ENCODE measurements at regions not wholly inside any gene's neighbourhood (a gene's known extent, or its start where the extent isn't known, plus 50 kb on each side); places are given as distances from the start of the nearest gene placed in this dataset.

- H3K4me3 ChIP-seq (ENCODE audit: low read depth in 2 of 2, low read length in 1 of 2): no peak overlapping the region
- no peaks in the 10 kb centered on the region for H3K9me2 ChIP-seq
- no peaks in the 10 kb centered on the region for H3K27me3 ChIP-seq (ENCODE audit: insufficient read depth)
- no peaks in the 10 kb centered on the region for H3K9me3 ChIP-seq
- no peaks in the 10 kb centered on the region for H3K79me2 ChIP-seq (ENCODE audit: insufficient read depth)
- TF ChIP-seq FOSL2 (IDR thresholded peaks at IDR 0.05; ENCODE audit: borderline replicate concordance, low read depth): no peak
- no peak for TF ChIP-seq RXRA (IDR thresholded peaks at IDR 0.05; ENCODE audit: borderline replicate concordance, low read depth)
- TF ChIP-seq USF2 (IDR thresholded peaks at IDR 0.05; ENCODE audit: borderline replicate concordance, low read depth, low read length): no peak
- TF ChIP-seq, protein P1, sequence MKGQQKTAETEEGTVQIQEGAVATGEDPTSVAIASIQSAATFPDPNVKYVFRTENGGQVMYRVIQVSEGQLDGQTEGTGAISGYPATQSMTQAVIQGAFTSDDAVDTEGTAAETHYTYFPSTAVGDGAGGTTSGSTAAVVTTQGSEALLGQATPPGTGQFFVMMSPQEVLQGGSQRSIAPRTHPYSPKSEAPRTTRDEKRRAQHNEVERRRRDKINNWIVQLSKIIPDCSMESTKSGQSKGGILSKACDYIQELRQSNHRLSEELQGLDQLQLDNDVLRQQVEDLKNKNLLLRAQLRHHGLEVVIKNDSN (IDR thresholded peaks at IDR 0.05; ENCODE audit: borderline replicate concordance, low read depth): no peak
- no peak for TF ChIP-seq EP300 (IDR thresholded peaks at IDR 0.05; ENCODE audit: borderline replicate concordance in 1 of 2, low read depth in 1 of 2, low read length in 1 of 2)
- no peak for TF ChIP-seq GABPA (IDR thresholded peaks at IDR 0.05; ENCODE audit: low read depth)
- no peak for TF ChIP-seq TAF1 (IDR thresholded peaks at IDR 0.05; ENCODE audit: borderline replicate concordance, low read depth, low read length)
- TF ChIP-seq RFX5 (IDR thresholded peaks at IDR 0.05; ENCODE audit: low read length): no peak
- no peak for TF ChIP-seq SIN3A (IDR thresholded peaks at IDR 0.05; ENCODE audit: borderline replicate concordance, low read depth, low read length)
- TF ChIP-seq MEF2A (IDR thresholded peaks at IDR 0.05; ENCODE audit: borderline replicate concordance, low read depth): no peak
- TF ChIP-seq MXI1 (IDR thresholded peaks at IDR 0.05; ENCODE audit: low read depth, low read length): no peak
- TF ChIP-seq PBX3 (IDR thresholded peaks at IDR 0.05): no peak
- no peak for TF ChIP-seq SMC3 (IDR thresholded peaks at IDR 0.05; ENCODE audit: low read depth, low read length)
- TF ChIP-seq CHD2 (IDR thresholded peaks at IDR 0.05; ENCODE audit: low read length, partially characterized antibody): no peak
- TF ChIP-seq, protein P2, sequence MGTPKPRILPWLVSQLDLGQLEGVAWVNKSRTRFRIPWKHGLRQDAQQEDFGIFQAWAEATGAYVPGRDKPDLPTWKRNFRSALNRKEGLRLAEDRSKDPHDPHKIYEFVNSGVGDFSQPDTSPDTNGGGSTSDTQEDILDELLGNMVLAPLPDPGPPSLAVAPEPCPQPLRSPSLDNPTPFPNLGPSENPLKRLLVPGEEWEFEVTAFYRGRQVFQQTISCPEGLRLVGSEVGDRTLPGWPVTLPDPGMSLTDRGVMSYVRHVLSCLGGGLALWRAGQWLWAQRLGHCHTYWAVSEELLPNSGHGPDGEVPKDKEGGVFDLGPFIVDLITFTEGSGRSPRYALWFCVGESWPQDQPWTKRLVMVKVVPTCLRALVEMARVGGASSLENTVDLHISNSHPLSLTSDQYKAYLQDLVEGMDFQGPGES (IDR thresholded peaks at IDR 0.05; ENCODE audit: low read depth, low read length): no peak
- no peak for TF ChIP-seq TCF12 (IDR thresholded peaks at IDR 0.05)
- whole genome bisulfite sequencing (ENCODE audit: low lambda C conversion rate): 94% methylated on average over 2 of the region's 3 CpGs
- ChIA-PET POLR2A (no interaction called here), CTCF (no interaction called here)
- H3K4me2 ChIP-seq: no peak overlapping the region
- no peak overlapping the region for H2AFZ ChIP-seq (ENCODE audit: low read depth)
- H3K27ac ChIP-seq (ENCODE audit: low read depth in 2 of 2, low read length in 1 of 2): no peak overlapping the region
- no peaks in the 10 kb centered on the region for H3K4me1 ChIP-seq (ENCODE audit: control insufficient read depth in 1 of 2, insufficient read depth in 2 of 2, low read depth in 1 of 2, low read length in 1 of 2)
- no peaks in the 10 kb centered on the region for H4K20me1 ChIP-seq (ENCODE audit: insufficient read depth)
- H3K9ac ChIP-seq: no peak overlapping the region
- DNase-seq: no peak
- no peaks in the 10 kb centered on the region for H3K36me3 ChIP-seq (replicated peaks in 1 of 2; ENCODE audit: control insufficient read depth in 1 of 2, insufficient read depth in 2 of 2, low read length in 1 of 2)
- no peaks in the 10 kb centered on the region for H3F3A ChIP-seq (replicated peaks; ENCODE audit: insufficient read depth)
Observed at GRCh38 chr15:38201714-38202113, 50.9 kb upstream of the SPRED1 start.

Data from SK-N-SH (cell line).